GM19455 (cell line): ENCODE measurements at regions not wholly inside any gene's neighbourhood (a gene's known extent, or its start where the extent isn't known, plus 50 kb on each side); places are given as distances from the start of the nearest gene placed in this dataset.
"Not testable (repeated sequence)": the region's sequence is repeated elsewhere in the genome, so short reads cannot be mapped to it uniquely, and the experiment has no call there.

Experiments
- ATAC-seq: cut with Tn5 transposase; IDR thresholded peaks from one replicate; pipeline ENCODE4 v1.9.1; 2021; ENCODE audit not compliant: unreplicated experiment

DNA sequence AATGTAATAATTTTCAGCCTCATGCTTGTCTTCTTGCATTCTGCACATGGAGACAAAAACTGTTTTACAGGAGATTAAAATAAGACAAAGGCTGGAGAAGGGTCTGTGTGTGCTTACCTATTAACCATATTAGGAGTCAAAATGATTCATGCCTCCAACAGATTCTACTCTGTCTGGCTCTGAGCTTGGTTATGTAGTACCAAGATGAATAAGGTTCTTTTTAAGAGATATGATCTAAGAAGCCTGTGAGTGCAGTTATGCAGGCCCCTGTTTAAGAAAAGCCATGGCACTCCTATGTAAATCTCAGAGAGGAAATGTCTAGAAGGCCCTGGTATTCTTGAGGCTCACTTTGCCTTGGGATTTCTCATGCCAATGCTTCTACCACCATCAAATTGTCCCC is 486.6 kb upstream of the CDH11 start:
- ATAC-seq = no peak

DNA sequence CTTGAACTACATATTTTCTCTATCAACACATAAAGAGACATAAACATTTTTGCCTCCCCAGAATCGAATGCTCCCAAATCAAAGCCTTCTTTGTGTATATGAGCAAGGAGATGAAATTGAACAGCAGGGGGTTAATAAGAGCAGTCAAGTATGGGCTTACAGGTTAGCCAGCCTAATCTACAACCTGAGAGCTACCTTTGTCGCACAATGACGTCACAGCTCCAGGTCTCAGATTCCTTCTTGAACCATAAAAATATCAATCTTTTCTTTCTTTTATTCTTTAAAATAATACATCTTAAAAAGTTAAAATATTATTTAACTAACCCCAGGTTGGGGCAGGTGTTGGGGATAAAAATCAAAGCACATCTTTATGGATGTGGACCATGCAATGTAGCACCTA is 482.9 kb upstream of the CDH11 start:
- no peak for ATAC-seq

DNA sequence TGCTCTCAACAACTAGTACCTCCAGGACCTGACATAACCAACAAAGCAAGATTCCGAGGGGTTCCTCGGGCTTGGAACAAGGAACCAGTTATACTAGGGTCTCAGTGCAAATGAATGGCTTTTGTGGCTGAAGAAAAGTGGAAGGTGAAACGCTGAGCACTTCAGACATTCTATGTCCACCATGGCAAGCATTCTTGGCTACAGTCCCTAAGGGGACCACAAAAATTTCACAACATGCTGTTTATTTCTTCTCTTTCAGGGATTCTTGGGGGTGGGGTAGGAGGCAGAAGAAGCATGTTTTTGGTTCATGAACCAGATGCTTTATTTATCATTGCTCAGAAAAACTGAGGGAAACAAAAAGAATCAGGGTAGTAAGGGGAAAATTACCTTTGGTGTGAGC is 479.9 kb upstream of the CDH11 start:
- ATAC-seq = no peak

DNA sequence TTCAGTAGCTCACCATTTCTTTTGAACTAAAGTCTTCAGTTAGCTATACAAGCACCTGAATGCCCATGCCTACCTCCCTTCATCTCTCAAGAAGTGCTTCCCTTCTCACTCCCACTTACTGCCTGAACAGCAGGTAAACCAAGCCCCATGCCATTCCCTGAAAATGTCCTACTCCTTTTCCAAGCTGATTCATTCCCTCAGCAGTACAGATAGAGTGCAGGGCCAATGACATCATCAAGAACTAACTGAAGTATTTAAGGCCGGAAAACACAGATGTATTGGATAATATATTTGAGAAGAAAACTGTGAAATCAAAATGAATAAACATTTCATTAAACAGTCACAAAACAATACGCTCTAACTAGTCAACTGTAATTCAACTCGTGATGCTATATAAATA is 478.8 kb upstream of the CDH11 start:
- no peak for ATAC-seq

DNA sequence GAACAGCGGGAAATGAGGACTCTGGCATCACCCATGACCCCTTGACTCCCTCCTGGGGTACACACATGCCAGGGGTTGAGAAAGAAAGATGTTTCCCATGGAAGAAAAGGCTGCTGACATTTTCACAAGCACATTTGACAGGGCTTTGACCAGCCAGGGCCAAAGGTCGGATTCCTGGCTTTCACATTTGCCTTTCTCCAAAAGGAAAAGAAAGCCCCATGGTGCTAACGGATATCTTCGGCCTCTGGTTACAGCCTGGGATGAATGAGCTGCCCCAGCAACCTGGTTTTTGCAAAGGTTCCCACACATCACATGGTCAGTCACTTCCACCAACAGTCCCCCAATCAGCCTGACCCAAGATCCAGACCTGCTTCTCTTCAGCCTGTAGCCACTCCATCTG is 478.2 kb upstream of the CDH11 start:
- no peak for ATAC-seq

DNA sequence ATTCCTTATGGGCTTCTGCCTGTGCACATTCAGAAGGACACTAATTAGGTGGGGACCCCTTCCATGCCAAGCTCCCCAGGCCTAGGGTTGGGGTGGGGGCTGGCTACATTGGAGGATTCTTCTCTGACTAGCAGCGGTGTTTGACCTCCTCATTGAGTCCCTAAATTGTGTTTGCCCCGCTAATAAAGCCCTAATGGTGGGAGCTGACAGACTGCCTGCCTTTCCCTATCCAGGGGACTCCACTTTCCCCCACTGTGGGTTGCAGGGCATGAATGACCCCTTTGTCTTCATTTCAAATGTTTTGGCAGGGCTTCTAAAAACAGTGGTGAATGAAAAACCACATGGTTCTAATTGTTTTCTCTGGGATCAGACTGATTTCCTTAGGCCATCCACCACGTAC is 476.8 kb upstream of the CDH11 start:
- no peak for ATAC-seq

DNA sequence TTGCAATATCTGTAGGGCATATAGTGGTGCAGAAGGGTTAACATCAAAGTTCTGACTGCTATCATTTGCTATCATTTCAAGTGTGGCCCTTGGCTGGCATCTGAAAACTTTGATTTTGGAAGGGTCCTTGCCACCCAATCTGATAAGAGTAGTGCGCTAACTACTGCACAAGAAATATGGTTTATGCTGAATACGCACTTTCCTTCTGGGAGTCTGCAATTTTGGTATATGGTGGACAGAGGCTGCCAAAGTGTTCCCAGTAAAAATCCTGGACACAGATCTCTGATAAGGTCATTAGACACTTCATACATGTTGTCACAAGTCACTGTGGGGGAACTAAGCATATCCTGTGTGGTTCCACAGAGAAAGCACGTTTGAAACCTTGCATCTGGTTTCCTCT is 461.6 kb upstream of the CDH11 start:
- ATAC-seq = no peak

DNA sequence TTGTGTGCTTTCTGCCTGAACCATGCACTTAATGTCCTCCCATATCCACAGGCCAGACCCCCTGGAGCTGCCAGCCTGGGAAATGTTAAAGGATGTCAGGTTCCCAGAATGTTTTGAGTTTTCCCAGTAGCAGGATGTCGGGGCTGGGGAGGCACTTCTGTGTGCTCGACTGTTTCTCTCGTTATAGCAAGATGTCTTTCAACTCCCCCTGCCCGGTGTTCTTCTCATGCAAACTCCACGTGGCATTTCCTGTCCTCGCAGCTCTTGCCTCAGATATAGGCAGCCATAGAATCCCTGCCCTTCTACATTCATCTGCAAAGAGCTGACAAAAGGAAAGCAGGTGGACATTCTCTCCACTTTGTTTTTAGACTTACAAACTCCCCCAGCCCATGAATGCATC is 457.2 kb upstream of the CDH11 start:
- no peak for ATAC-seq

DNA sequence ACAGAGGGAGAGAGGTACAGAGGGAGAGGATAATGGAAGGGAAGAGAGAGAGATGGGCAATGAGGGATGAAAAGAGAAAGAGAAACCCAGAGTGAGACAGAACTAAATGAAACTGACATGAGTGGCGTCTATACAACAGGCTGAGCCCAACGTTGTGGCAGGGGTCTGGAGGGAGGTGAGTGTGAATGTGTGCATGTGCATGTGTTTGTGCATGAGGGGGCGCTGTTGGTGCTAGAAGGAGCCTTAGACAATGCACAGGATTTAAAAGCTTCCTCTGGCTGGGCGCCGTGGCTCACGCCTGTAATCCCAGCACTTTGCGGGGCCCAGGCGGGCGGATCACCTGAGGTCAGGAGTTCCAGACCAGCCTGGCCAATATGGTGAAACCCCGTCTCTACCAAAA is 454.8 kb upstream of the CDH11 start:
- ATAC-seq = no peak

DNA sequence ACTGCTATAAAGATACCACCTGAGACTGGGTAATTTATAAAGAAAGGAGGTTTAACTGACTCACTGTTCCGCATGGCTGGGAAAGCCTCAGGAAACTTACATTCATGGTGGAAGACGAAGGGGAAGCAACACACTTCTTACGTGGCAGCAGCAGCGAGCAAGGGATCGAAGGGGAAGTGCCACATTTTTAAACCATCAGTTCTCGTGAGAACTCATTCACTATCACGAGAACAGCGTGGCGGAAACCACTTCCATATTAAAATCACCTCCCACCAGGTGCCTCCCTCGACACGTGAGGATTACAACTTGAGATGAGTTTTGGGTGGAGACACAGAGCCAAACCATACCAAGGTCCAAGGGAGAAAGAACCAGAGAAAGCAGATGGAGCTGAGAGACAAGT is 454.3 kb upstream of the CDH11 start:
- no peak for ATAC-seq

DNA sequence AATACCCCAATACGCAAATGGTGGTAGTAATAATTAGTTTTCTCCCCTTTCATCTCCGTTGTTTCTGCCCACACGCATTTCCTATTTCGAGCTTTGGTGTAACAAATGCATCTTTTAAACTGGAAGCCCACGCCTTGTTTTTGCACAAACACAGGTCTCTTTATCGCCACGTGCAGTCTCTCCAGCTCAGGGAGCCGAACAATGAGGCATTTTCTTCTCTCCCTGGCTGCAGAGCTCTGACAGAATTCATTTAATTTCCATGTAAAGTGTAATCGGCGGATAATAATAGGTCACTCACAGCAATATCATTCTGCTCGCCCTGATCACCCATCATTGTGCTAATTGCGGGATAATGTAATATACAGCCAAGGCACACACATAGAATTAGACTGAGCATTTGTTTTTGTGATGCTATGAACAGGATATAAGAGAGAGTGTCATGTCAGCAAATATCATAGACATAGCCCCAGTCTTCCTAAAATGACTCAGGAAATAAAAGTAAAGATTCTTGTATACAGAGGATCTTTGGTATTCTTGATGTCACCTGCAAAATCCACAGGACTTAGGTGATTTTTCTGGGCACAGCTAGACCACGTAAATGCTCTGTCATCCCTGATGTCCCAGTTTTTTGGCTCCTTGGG is 452.6 kb upstream of the CDH11 start:
- no peak for ATAC-seq

DNA sequence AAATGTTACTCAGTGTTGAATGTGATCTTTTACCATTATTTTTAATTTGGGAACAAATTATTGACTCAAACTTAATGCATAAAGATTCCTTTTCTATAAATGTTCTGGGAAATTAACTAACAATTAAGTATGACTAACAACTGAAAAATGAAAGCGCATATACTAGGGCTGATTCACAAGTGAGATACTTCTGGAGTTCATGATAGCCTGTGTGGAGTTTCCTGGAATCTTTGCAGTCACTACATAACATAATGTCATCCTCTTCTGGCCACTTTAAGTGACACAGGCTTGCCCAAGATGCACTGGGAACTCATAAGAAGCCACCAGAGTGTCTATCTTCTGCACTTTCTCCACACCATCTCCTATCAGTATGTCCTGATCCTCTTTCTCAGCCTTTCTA is 450.3 kb upstream of the CDH11 start:
- no peak for ATAC-seq

DNA sequence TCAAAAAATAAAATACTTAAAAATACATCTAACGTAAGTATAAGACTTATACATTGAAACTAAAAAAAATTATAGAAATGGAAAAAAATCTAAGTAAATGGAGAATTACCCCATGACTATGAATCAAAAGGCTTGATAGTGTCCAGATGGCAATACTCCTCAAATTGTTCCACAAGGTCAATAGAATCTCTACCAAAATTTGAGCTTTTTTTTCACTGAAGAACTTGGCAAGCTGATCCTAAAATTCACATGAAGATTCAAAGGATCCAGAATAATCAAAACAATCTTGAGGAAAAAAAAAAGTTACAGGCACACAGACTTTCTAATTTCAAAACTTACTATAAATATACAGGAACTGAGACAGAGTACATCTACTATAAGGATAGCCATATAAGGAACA is 448.4 kb upstream of the CDH11 start:
- ATAC-seq = no peak

DNA sequence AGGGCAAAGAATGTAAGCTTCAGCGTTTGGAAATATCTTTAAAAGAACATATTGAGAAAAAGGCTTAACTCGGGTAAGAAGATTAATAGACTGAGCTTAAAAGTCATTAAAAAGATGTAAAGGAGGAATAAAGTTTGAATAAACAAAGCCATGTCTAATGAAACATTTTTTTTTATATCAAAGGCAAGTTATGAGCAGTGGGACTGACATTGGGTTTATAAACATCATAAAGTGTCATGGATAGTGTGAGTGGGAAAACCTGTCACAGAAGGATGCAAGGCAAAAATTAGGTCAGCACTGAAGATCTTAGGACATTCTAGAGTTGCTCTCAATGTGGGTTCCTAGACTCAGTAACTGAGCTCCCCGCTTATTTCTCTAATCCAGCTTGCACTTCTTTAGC is 438.0 kb upstream of the CDH11 start:
- ATAC-seq = no peak

DNA sequence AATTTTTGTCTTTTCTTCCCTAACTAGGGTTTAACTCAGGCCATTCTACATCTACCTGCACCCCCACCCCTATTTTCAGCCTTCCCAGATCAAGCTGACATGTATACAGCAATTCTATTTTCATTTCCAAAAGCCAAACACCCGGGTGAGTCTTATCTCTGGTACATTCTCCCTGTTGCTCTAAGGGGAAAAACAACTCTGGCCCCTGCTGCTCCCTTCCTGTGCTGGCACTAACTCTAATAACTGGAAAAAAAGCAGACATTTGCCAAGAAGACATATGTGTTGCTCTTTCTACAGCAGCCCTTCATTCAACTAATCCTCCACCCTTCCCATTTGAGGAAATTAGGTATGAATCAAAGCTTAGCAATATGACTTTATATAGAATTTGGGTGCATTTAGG is 427.8 kb upstream of the CDH11 start:
- ATAC-seq = not testable (repeated sequence)

DNA sequence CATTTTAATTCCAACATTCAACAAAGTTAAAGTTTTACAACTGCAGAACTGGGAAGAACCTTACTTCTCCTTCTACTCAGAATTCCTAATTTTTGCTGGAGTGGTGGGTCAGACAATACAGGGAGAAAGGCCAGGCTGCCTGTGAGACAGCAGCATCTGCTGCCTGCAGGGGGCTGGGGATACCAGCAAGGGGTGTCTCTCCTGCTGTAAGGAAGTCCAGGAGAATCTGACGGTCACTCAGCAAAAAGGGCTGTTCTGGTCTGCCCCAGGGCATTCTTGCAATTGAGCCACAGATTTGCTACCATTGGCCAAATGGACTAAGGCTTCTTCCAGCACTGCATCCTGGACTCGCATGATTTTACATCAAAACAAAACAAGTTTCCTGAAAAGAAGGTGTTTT is 426.6 kb upstream of the CDH11 start:
- no peak for ATAC-seq

DNA sequence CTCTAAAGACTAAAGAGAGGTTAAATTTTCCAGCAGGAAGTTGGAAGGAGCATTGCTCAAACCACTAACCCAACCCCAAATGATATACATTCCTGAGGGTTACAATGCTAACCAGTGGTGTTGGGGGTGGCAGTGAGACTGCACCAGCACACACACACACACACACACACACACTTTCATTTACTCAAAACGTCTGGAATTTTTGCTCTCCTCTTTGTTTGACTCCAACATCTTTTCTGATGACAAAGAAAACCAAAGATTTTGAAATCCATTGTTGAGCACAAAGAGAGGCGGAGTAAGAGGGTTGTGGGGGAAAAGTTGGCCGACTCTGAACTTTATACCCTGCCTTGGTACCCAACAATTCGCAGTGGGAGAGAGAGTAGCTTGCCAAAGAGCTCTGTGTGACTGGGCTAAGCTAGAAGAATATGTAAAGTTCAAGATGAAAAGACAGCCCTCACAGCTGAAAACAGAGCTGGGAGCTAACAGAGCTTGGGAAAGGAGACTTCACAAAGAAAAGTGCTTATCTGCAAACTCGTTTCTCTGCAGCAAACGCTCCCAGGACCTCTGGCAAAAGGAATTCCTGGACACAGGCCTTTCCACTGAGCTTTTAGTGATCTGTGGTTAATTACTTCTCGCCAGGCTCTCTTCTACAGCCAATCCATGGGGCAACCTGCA is 426.0 kb upstream of the CDH11 start:
- ATAC-seq = no peak

DNA sequence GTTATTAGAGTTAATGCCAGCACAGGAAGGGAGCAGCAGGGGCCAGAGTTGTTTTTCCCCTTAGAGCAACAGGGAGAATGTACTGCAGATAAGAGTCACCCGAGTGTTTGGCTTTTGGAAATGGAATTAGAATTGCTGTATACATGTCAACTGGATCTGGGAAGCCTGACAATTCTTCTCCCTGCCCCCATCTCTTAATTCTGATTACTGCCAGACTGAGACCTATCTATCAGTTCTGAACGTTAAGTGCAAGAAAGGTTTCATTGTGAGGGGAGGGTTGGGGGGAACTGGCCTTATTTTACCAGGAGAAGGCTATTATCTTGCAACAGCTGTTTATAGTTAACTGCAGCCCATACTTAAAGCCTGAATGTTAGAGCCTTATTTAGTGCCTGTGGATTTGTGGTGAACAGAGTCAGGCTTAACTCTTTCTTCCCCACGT is 424.5 kb upstream of the CDH11 start:
- ATAC-seq = no peak

DNA sequence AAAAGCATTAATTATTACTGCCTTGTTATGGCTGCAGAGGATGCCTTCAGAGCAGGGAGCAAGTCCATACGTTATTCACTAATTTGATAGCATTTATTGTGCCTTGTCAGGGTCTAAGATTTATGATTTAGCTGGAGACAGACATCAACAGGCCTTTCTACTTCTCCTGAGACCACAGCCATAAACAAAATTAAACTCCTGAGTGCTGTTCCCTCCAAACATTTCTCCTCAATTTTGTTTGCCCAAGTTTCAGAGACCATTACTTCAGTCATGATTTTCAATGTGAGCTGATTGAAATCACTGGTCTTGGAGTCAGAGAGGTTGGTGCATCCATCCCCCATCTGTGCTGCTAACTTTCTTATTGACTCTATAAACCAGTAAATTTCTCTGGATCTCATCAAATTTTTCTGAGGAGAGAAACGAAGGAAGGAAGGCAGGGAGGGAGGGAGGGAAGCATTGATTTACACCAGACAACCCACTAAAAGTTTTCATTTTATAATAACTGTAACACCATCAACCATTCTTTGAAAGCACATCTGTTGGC is 423.6 kb upstream of the CDH11 start:
- no peak for ATAC-seq

DNA sequence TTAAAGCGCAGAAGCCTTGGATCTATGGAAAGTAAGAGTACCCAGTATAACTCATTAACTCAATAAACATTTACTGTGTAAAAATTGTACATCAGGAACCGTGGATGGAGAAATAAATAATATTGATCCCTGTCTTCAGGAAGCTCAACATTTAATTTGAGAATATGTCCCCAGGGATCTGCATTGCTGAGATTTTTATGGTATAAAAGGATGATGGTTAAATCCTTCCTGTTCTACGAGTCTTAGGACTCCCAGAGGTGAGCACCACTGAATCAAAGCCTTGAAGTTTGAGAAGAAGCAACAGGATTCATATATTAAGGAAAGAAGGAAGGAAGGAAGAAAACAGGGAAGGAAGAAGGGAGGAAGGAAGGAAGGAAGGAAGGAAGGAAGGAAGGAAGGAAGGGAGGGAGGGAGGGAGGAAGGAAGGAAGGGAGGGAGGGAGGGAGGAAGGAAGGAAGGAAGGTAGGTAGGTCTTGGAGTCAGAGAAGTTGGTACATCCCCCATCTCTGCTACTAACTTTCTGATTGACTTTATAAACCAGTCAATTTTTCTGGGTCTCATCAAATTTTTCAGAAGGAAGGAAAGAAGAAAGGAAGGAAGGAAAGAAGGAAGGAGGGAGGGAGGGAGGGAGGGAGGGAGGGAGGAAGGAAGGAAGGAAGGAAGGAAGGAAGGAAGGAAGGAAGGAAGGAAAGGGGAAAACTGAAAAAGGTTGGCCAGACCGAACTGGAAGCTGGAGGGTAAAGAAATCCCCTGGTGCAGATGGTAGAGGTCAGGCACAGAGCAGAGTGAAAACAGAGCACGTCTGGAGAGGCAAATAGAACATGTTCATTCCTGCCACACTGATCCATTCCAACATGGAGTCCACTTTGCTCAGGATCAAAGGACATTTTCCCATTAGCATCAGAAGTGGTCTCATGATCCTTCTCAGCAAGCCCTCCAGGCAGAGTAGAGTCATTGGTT is 422.2 kb upstream of the CDH11 start:
- no peak for ATAC-seq

DNA sequence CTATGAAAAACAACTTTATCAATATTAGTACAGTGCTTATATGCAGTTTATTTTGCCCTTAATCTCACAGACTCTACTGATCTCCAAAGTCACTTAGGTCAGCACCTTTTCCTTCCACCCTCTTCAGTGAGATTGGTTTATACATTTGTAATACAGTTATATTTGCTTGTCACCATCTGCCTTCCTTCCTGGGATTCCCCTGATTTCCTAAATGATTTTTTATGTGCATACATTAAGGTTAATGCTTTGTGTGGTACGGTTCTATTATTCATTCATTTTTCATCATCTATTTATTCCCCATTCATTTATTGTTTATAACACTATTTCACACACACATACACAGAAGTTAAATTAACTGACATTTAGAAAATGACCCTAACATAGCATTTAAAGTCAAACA is 419.8 kb upstream of the CDH11 start:
- no peak for ATAC-seq

DNA sequence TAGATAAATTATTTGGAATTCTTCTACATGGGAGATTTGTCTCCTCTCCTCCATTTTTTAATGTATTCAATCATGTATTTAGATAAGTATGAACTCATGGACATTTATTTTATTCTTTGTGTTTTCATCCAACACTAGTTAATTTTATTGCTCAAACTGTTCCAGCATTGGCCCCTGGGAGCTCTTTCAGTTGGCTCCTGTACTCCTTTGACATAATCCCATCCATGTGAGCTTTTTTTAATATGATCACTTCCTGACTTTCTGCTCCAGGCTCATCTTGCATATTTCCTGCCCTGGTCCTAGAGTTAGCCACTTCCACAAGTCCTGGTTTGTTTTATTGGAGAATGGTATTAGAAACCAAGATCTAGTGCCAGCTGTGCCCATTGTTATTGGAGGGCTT is 419.0 kb upstream of the CDH11 start:
- ATAC-seq = no peak
